DMS153 (cell line): ENCODE measurements at regions not wholly inside any gene's neighbourhood (a gene's known extent, or its start where the extent isn't known, plus 50 kb on each side); places are given as distances from the start of the nearest gene placed in this dataset.
A peak's percentile ranks its signal among the peaks of the same experiment; 100 is the strongest.

Experiments
- DNase-seq: peaks from one replicate; lab custom pipeline; 2025; lab: John Stamatoyannopoulos, UW

DNA sequence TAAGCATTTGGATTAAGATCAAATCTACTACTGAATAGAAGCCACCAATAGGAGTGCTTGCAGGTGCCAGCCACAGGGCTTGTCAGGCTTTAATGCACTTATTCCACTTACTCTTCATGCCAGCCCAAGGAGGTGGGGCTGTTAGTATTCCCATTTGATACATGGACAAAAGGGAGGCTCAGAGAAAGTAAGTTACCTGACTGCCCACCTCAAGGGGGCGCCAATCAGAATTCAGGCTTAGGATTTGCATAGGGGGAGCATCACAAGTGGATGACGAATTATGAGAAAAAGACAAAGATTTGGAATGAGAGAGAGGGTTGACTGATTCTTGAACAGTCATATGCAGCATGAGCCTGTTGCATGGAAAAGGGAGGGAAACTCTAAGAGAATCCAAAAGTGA, 188.4 kb upstream of the TSHZ2 start:
- no peak for DNase-seq

DNA sequence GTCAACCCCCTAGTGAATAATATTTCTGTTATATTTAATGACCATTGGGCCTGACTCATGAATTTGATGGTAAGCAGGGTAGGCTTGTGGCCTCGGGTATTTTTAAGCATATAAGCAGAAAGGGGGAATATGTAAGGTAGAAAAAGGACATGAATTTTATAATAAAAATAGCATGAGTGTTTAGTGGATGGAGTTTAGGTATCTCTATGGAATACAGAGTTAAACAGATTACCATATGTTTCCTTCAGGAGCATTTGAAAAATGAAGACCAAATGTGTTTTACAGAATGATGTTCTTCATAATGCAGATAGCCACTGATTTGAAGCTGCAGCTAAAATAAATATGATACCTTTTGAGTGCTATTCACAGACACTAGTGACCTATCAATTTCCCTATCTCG, 191.7 kb upstream of the TSHZ2 start:
- DNase-seq = no peak

DNA sequence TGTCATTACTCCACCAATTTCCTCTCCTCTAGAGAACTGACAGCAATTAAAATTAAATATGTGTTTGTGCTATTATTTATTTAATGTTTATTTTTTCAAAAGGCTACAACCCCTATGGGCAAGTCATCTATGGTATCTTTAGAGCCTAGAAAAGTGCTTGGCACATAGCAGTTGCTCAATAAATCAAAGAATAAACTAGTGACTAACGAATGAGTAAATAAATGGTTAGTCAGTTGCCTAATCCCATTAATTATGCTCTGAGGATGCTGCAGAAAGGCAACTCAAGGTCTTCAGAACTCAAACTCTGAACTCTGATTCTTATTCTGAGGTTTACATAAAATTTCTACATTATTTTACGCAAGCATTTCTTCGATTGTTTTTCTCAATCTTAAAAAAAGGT, 193.0 kb upstream of the TSHZ2 start:
- DNase-seq = no peak

DNA sequence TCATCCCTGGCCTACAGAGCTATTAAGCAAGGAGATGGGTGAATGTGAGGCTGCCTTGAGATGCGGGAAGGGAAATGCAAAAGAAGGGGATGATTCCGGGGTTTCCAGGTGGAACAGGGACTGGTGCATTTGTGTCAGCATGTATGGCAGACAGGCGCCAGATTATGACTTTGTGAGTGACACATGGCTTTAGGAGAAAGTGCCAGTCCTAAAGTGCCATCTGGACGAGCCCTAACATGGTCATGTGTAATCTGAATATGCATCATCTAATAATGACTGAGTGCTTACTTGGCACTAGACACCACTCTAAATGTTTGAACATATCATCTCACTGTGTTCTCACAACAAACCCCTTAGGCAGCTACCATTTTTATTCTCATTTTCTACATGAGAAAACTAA, 195.0 kb upstream of the TSHZ2 start:
- no peak for DNase-seq

DNA sequence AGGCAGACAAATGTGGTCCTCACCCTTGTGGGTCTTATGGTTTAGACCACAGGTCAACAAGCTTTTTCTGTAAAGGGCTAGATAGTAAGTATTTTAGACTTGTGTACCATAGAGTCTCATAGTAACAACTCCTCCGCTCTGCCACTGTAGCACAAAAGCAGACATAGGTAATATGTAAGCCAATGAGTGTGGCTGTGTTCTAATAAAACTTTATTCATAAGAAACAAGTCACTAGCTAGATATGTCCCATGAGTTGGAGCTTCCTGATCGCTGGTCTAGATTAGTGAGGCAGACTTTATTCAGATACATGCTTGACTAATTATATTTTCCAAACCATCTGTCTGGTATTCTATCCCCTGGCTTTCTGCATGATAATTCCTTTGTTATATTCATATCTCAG, 196.4 kb upstream of the TSHZ2 start:
- DNase-seq = no peak

DNA sequence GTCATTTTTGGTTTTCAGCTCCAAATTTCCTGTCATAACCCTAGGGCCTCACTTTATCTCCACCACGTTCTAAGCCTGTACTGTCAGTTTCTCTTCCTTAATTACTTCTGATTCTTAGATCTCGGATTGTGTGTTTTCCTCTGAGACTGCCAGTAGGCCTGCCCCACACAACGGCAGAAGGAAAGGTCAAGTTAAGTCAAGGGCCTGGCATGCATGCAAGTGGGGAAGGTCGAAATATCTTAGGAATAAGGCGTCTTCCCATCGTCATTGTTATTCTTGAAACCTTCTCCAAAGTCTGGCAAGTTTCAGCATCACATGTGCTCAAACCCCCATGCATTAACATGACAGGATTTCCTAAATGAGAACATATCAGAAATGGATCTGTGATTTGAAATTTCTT, 203.5 kb upstream of the TSHZ2 start:
- no peak for DNase-seq

DNA sequence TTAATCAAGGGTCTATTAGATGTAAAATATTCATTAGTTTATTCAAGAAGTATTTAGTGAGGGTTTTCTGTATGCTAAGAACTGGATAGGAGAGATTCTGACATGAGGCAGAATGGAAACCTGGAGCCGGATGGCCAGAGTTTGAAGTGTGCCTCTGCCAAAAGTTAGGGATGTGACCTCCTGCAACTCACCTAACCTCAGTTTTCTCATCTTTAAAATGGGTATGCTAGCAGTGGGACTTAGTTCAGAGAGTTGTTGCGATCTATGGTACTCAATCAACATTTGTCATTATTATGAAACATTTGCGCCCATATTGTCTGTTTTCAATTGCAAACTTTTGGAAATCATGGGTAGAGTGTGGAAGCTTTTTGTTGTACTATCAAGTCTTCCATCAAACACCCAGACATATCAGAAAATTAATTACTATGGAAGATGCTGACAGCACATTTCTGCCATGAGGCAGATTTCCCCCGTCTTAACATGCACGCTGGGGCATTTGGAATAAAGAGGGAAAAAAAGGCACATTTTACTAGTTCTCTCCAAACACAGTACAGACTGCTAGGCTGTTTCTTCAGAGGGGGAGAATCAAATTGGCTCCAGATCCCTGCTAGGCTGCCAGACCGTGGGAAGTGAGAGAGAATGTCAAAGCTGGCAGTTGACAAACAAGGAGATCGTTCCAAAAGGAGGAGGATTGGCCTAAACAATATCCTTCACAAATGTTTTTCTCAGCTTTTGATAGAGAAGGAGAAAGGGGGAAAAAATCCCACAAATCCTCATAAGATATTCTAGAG, 205.3 kb upstream of the TSHZ2 start:
- no peak for DNase-seq

DNA sequence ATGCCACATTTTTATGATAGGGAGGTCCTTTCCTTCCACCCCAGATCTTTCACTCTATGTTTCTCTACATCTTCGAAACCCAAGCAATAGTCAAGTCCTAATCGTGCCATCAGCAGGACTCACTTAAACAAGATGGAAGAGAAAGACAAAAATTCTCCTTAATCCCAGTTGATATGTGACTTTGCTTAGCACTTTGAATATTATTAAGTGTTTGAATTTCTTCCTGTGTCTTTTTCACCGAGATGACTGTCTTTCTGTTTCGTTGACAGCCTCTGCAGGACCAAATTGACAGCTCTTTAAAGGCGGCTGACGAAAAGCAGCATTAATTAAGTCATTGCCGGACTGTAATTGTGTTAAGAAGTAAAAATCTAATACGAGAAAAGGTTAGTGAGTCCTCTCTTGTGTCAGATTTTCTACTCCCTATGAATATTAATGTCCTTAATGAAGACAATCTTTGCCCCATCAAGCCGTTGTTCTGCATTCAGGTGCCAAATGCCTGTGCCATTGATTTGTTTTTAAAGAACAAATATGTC, 208.8 kb upstream of the TSHZ2 start:
- no peak for DNase-seq

DNA sequence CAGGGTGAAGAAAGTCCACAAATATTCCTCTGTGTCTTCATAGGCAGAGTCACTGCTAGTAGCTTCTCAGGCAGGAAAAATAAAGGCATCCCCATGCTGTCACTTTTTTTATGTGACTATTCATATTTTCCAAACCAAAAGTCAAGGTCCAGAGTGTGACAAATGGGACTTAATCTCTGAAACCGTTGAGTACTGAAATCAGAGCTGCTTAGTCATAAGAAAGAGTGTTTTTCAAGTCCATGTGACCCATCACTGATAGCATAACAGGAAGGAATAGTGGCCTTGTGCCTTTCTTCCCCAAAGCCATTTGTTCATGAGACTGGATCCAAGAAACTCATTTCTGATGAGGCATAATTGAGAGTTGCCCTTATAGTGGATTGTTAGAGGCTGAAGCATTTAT, 210.3 kb upstream of the TSHZ2 start:
- DNase-seq = no peak

DNA sequence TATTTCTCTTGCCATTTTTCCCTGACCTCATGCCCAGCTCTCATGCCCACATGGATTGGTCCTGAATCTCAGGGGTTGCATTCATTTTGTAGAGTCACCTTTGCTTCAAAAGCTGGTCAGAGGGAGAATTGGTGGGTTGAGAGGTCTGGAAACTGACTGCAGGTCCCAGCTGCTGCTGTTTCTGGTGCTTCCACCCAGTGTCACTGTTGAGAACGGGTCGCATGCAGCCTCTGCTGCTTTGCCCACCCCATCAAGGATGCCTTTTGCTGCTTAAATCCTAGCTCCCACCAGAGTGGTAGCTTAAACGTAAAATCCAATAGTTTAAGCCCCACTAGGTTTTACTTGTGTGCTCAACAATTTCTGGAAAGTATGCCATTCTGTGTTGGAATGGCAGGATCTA, 211.4 kb upstream of the TSHZ2 start:
- DNase-seq = no peak

DNA sequence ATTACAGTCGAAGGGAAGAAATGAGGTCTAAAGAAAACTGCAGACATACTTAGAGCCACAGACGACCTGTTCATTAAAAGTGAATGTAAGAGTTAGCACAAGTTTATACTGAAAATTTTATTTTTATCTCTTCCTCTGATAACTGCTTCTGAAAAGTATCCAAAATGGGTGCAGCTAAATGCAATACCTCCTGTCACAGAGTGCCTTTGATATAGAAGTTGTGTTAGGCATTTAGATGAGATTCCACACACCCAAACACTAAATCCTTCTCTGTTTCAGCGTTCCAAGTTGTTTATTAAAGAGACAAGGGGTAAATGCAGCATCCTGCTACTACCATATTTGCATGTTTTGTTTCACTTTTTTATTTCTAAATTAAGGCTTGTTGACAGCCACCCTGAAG, 214.7 kb upstream of the TSHZ2 start:
- no peak for DNase-seq

DNA sequence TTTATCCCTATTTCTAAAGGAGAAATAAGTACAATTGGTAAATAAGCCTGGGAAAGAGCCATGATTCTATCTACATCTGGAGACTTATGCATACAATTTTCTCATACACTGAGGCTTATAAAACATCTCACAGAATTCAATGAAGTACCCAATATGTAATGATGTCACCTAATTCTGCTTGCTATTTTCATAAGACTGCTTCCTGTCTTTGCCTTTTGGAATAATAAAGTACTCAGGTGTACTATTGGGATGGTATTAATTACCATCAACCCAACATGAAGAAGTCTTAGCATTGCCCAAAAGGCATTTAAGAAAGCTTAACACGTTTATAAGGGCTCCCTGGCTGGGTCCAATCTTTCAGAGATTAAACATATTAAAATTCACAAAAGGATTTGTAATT, 216.4 kb upstream of the TSHZ2 start:
- DNase-seq = no peak

DNA sequence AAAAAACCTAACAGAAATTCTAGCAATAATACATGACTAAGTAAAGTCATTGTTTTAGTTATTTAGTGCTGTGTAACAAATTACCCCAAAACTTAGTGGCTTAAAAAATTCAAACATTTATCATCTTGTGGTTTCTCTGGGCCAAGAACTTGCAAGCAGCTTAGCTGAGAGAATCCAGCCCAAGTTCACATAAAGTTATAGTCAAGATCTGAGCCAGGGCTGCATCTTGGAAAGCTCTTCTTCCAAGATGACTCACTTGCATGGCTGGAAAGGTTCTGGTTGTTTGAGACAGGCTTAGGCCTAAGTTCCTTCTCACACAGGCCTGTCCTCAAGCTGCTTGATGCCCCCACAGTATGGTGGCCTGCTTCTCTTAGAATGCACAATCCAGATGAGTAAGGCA, 217.8 kb upstream of the TSHZ2 start:
- no peak for DNase-seq

DNA sequence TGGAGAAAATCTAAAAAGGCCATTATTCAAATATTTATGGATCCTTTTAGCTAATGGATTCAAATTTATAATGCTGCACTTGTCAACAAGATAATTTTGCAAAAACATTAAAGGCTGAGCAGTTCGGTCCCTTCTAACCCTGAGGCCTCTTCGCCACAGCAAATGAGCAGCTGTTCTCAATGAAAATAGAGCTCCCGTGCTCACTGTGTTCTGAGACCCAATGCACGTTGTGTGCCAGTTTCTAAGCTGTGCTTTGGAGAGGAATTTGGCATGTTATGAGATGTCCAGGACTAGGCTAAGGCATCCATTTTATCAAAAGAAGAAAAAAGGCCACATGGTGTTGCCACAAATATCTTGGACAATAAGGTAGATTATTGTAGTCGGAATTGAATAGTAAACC, 220.1 kb upstream of the TSHZ2 start:
- no peak for DNase-seq

DNA sequence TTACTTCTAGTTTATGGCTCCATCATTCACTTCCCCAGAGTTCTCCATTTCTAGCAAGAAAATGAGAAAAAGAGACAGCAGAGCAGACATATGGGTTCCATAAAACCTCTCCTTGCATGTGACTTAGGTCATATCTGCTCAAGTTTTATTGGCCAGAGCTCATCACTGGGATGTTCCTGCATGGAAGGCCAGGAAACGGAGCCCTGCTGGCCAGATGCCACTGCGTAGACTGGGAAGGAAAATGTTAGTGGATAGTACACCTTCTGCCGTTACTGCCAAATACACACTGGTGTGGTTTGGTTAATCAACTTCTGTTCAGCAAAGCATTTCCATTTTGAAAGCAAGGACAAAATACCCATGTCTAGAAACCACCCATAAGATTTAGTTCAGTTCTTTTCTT, 220.6 kb upstream of the TSHZ2 start:
- DNase-seq = no peak

DNA sequence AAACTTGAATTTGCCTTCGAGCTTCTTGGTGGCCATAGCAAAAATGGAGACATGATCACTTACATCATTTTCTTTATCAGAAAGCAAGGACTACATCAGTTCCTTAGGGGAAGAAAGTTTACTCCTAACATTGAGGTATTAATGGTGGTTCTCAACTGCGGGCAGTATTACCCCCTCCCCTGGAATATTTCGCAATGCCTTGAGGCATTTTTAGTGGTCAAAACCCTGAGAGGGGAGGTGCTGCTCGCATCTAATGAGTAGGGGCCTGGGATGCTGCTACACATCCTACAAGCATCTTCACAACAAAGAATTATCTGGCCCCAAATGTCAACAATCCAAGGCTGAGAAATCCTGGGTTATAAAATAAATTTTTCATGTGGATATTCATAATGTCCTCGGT, 222.2 kb upstream of the TSHZ2 start:
- DNase-seq = no peak

DNA sequence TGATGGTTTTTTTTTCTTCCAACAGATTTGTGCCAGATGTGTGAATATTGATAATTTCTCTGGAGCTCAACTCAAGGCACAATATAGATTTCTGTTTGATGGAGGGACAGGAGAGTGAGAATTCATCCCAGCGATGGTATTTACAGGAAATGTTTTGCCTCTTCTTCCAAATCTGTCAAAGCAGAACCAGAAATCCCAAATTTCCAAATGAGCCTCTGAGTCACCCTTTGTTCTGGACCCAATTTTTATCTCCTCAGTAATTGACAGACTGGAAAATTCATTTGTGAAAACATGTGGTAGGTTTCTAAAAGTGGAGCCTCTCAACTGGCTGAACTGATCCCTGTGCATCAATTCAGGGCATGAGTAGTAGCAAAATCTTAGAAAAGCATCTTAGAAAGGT, 223.2 kb upstream of the TSHZ2 start:
- DNase-seq = no peak

DNA sequence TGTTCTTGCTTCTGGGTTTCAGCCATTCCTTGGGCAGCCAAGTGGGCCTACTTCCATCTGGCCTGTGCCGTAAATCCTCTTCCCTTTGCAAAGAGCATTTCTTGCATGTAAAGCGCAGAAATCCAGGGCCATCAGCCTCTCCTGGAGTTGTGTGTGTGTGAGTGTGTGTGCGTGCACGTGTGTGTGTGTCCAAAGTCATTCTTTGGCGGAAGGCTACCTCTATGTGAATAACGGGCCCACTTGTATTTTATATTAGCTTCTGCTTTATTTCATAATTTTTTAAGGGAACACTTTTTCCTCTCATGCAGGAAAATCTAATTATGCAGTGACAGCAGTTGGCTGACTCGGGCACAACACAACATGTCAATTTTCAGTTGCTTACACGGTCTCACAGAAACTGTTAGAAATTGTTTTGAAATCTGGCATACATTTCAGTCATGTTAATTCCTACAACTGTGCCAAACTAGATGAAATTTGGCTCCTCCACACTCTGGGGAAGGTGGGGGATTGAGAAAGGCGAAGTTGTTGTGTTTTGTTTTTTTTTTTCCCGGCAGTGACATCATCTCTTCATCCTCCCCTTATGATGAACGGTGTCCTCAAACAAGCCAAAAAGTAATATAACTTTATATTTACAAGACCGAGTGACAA, 223.7 kb upstream of the TSHZ2 start:
- no peak for DNase-seq

DNA sequence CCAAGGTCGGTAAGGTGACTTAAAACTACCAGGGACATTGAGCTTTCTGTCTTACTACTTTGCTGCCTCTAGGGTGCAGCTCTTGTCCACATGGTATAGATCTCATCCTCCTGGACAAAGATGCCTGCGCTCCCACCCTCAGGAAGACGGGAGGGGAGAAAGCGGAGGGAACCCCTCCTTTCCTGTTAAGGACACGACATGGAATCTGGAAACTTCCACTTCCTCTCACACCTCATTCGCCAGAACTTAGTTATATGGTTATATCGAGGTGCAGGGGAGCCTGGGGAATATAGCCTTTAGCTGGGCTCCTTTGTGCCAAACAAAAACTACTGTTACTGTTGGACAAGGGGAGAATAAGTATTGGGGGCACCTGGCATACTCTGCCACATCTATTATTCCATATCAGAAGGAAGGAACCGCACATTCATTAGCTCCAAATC, 224.3 kb upstream of the TSHZ2 start:
- DNase-seq = peak; percentile 12

DNA sequence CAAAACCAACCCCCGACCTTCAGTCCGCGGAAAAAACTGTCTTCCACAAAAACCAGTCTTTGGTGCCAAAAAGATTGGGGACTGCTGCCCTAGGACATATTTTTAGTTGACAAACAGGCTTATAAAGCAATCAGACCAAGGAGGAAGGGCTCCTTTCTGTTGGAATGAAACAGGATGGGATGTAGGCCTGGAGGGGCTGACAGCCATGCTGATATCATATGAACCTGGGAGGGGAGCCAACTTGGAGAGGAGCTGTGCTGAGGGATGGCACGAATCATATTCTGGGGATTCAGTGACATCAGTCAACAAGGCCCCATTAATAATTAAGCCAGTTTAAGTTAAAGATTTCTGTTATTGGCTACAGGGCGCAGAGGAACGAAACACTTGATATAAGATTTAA, 225.4 kb upstream of the TSHZ2 start:
- DNase-seq = no peak

DNA sequence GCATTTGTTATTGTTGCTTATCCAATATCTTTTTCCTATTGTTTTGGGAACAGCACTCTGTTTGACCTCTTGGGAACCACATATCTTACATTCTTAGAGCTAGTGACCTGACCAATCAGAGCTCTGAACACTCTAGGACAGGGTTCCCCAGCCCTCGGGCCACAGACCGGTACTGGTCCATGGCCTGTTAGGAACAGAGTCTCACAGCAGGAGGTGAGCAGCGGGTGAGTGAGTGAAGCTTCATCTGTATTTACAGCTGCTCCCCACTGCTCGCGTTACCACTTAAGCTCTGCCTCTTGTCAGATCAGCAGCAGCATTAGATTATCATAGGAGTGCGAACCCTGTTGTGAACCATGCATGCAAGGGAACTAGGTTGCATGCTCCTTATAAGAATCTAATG, 226.0 kb upstream of the TSHZ2 start:
- DNase-seq = peak; percentile 5

DNA sequence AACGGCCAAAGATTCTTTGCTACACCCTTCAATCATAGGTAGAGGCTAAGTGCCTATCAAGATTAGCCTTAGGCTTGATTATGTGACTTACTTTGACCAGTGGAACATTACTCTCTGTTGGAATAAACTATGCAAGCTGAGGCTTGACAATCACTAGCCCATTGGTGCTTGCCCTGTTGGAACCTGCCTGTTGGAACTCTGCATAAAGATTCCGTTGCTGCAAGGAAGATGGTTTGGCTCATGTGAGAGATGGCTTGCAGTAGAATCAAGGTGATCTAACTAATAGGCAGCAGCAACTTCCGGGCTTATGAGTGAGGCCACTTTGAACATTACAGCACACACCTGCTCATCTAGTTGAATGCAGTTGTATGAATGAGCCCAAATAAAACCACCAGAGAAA, 227.7 kb upstream of the TSHZ2 start:
- no peak for DNase-seq

DNA sequence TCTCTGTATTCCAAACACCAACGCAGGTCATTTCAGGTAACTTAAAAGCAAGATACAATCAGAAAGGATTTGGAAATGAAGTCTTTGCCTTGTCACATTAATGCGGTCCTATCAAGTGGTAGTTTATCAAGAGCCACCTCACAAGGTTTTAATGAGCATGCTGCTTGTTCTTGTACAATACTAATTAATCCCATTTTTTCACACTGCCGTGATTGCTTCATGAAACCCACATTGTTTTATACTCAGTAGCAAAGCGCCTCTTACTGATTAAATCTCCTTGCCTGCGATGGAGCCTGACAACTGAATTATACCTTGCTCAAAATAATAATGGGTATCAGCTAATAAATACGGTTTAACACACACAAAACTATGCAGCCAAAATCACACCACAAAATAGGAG, 234.1 kb upstream of the TSHZ2 start:
- DNase-seq = no peak

DNA sequence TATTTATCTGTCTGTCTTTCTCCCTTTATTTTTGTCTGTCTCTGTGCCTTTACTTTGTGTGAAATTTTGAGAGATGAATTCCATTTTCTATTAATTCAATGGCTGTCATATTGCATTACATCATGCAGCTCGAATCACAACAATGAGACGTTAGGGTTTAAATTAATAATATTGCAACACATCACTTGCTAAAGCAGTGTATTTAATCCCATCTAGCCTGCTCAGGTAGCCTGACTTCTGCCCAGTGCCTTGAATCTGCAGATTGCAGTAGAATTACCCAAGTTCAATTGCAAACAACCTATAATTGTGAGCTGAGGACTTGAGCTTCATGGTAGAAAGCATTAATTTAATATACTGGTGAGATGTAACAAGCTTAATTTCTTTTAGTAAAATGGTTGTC, 235.7 kb upstream of the TSHZ2 start:
- DNase-seq = no peak
